Jurkat, Clone E6-1 (cell line): ENCODE measurements at regions not wholly inside any gene's neighbourhood (a gene's known extent, or its start where the extent isn't known, plus 50 kb on each side); places are given as distances from the start of the nearest gene placed in this dataset.
A peak's percentile ranks its signal among the peaks of the same experiment; 100 is the strongest.
"Not testable (repeated sequence)": the region's sequence is repeated elsewhere in the genome, so short reads cannot be mapped to it uniquely, and the experiment has no call there.

Experiments
- DNase-seq: peaks from one replicate; pipeline ENCODE4 v3.0.0-alpha.2; 2011; ENCODE audit warnings: low read depth, low spot score
- H3K4me3 ChIP-seq: 2 replicates; pipeline ENCODE4 v1.5.1; 2011; ENCODE audit warnings: mild to moderate bottlenecking, low read length, control low read depth, moderate library complexity

DNA sequence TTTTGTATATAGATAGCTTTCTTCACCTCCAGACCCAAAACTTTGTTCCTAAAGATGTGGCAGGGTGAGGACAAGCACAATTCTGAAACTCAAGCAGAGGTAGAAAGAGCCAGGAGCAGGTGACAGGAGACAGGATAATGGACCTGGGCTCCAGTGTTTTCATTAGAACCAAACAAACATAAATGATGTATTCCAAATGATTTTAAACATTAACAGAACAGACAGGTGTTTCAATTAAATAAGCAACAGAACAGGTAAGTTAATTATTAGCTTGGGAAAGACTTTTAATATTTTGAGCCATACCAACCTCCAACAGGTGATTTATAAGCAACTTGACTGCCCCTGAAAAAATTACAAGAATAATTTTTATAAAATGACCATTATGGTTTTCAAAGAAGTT is 459.4 kb upstream of the LCORL start:
- no peak for DNase-seq
- H3K4me3 ChIP-seq: no peak overlapping the region

DNA sequence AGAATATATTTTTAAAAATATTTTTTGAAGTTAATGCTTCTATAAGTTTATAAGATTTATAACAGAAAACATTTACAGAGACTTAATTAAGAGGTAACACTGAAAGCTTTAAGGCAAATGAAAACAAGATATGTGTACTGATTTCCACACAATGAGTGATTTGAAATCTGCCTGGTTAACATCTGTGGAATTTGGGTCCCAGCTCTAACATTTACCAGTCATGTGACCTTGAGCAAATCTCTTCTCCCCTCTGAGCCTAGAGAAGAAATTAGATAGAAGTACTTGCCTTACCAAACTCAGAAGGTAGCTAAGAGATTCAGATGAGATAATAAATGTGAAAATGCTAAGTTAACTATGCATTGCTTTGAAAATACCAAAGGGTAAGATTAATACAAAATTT is 458.8 kb upstream of the LCORL start:
- no peak for DNase-seq
- no peak overlapping the region for H3K4me3 ChIP-seq

DNA sequence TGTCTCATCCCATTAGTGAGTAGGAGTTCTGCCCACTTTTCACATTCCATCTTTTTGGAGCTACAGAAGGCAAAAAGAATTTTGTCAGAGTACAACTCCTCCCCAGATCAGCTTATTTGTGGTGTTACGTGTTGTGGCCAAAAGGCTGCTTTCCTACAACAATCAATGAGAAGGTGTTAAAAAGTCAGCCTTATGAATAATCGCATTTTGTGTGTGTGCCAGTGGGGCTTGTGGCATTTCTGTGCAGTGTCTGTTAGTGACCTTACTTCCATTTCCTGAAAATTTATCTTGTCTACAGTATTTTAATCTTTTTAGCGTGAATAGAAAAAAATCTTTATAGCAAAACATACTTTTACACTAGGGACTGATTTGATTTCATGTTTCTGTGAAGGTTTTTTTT is 458.3 kb upstream of the LCORL start:
- H3K4me3 ChIP-seq: no peak overlapping the region
- DNase-seq: no peak

DNA sequence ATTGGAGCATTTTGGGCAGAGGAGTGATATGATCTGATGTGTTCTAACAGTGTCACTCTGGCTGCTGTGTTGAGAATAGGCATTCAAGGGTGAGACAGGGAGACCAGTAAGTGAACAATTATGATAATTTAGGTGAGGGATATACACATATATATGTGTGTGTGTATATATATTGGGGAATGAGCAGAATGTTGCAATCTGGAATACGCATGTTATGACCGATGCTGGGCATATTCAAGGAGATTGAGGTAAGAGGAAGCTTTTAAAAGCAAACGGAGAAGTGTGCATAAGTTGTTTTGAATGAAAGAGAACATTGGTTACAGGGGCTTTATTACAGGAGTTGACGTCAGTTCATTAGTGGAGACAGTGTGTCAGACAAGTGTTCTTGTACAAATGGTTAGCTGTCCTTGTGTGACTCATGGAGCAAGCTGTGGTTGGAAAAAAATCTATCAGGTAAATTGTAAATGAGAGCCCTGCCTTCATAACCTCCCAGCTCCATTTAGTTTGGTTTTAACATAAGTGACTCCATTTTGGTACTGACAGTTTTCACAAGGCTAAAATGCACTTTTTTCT is 442.5 kb upstream of the LCORL start:
- H3K4me3 ChIP-seq: no peak overlapping the region
- no peak for DNase-seq

DNA sequence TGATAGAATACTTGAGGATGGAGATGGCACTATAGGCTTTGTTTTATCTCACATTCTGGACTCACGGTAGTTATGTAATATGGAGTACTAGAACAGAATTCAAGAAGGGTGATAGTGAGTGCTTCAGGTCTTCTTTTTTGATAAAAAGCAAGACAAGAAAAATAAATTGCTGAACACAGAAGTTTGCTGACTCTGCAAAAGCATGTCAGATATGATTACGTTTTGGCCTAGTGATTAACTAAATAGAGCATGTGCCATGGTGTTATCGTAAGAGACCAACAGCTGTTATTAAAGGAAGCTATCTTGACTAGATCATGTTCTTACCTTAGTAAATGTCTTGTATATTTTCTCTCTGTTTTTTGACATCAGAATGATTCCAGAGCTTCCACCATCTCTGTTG is 436.9 kb upstream of the LCORL start:
- H3K4me3 ChIP-seq: no peak overlapping the region
- no peak for DNase-seq

DNA sequence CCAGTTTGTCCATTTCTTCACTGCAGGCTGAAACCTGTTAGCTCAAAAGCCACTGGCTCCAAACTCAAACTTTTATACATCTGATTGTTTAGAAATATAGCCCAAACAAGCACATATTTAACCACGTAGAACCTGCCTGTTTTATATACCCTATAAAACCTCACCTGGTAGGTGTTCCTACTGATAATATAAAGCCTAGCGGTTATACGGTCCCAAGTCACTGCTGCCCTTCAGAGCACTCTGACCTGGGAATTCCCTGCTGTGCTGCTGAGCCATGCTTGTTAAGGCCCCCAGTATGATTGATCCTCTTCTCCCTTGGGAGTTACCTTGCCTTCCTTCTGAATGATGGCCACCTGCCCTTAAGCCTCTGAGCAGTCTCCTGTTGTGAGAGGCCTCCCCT is 432.8 kb upstream of the LCORL start:
- no peak overlapping the region for H3K4me3 ChIP-seq
- DNase-seq: no peak

DNA sequence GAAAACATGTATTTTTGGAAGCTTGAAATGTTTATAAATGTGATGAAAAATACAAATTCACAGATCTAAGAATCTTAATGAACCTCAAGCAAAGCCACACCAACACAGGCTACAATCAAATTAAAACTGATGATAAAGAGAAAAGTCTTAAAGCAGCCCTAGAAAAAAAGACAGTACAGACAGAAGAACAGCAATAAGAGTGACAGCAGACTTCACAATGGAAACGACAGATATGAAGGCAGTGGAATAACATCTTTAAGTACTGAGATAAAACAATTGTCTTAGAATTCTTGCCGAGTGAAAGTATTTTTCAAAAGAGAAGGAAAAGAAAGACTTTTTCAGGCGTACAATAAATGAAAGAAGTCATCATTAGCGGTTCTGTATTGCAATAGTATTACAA is 423.6 kb upstream of the LCORL start:
- DNase-seq: no peak
- H3K4me3 ChIP-seq: no peak overlapping the region

DNA sequence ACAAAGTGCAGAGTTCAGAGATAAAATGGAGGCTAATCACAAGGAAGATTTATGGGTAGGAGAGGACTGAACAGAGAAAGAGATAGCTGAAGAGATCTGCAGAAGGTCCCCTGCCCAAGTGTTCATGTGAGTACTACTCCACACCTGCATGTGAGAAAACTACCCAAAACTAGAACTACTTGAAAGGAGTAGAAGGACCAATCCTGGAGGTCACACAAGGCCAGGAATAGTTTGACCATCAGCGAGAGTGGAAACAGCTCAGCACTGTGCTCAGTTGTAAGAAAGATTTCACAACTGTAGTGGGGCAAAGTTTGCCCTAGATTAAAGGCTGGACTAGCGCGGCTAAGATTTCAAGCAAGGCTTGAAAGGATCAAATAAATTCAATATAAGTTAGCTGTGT is 422.7 kb upstream of the LCORL start:
- no peak for DNase-seq
- no peak overlapping the region for H3K4me3 ChIP-seq

DNA sequence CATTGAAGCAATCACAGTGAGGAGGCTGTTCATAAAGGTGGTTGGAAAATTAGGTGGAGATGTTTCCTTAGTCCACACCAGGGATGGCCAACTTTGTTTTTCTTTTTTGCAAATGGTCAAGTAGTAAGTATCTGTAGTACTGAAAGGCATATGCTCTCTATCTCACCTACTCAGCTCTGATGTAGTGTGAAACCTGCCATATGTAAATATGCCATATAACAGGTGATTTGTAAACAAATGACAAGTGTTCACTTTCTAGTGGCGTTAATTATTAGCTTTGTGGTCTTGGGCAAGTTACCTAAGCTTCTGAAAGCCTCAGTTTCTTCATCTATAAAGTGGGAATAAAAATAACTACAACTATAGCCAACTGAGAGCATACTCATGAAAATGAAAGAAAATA is 421.4 kb upstream of the LCORL start:
- no peak overlapping the region for H3K4me3 ChIP-seq
- DNase-seq: no peak

DNA sequence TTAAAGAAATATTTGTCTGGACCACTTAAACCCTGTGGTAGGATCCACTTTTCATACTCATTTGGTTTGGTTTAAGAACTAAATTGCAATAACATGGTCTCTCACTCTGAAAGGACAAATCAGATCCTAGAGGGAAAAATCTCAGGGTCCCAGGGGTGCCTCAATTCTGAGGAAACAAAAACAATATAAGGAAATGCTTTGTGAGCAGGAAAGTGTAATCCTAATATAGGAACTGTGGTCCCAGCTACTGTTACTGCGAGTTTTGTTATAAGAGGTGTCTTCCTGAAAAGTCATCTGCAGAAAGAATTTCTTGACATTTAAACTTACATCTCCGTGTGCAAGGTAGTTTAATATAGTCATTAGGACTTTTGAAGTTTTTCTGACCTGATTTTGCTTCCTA is 420.1 kb upstream of the LCORL start:
- no peak overlapping the region for H3K4me3 ChIP-seq
- no peak for DNase-seq

DNA sequence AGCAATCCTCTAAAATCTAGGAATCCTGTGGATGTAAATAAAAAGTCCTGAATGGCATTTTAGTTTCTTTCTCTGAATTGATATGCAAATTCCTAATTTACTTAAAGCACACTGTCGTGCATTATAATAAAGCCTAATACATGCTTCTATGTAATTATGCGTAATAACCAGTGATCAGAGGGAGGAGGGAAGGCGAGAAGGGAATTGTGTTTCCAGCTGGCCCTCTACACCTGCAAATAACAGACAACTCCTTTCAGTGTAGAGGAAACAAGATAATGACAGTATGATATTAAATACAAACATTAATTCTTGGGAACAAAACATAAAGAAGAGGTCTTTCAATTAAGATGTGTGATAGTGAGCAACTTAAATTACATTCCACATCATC is 419.6 kb upstream of the LCORL start:
- no peak overlapping the region for H3K4me3 ChIP-seq
- no peak for DNase-seq

DNA sequence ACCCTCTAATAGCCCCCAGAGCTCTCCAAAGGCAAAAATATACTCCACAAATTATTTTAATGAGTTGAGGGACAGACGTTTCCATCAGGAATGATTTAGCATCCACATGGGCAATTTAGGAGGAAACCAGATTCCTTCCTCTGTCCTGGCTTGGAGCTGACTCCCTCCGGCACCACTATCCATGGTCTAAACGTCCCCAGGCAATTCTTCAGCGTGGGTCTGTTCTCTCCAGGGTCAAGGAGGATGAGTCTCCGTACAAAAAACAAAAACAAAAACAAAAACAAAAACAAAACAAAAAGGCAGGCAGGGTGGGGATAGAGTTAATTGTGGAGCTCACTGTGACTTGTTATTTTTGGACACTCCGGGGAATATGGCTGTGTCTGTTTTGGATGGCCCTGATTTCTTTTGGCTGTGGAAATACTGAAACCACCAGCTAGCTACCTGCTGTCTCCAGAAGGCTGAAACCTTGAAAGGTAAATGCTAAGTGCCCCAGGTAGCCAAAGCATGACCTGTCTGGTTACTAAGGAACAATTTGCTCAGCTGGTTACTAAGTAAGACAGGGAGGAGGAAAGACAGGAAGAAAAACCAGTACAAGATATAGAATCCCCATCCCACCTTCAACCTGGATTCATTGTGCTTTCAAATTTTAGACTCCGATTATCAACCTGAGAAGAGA is 419.1 kb upstream of the LCORL start:
- DNase-seq: no peak
- no peak overlapping the region for H3K4me3 ChIP-seq

DNA sequence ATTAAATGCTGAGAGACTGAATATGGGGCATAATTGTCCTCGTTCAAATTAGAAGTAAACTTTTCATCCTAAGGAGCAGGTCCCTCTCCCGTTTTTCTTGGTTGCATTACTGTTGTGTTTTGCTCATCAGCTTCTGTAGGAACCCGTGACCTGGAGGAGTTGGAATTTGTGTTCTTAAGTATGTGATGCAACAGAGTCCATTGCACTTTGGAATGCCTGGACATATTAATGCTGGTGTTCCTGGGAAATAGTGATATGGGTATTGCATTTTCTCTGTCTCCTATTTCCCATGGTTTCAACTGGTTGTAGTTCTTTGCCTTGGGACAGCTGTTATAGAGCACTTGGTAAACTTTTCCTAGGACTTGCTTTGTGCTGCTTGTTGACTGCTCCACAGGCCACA is 417.8 kb upstream of the LCORL start:
- no peak overlapping the region for H3K4me3 ChIP-seq
- DNase-seq: no peak

DNA sequence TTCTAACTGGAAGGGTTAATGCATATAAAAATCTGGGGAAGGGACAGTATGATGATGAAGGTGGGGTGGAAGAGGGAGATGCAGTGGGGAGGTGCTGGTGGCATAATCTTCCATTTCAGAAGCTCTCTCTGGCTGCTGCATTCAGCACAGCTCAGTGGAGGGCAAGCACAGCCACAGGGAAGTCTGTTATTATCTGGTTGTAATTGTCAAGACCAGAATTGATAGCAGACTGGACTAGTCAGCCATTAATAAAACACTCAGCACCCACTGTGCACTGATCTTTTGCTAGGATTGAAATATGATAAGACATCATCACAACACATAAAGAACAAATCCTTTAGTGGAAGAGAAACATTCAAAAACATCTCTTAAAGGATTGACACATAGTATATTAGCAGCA is 414.2 kb upstream of the LCORL start:
- H3K4me3 ChIP-seq: no peak overlapping the region
- DNase-seq: no peak

DNA sequence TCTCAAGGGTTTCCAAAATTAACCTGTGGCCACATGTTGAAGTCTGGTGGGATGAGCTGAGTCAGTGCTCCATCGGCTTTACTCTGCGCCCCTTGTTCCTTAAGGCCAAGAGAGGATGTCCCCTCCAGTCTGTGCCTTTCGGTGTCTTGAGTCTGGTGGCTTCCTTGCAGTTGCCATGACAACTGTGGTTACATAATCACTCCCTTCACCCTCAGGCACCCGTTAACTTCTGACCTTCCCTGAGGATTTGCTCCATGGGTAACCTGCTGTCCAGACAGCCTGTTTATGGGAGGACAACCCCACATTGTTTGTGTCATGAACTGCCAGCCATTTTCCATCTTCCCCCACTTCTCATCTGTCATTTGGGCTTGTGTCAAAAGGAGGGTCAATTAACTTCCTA is 401.1 kb upstream of the LCORL start:
- no peak for DNase-seq

DNA sequence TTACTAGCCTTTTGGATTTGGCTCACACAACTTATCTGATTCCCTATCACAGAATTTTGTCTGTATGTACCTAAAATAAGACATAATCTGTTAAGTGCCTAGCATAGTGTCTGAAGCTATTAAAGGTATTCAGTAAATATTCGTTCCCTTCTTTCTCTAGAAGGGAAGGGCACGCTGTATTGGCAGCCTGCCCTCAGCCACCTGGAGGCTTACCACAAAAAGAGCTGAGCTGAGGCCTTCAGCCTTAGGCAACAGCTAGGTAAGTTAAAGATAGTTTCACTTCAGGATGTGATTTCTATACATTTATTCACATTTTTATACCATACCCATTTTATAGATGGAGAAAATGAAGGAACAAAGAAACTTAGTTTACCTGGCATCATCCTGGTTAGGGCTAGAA is 400.0 kb upstream of the LCORL start:
- H3K4me3 ChIP-seq: no peak overlapping the region
- peak; percentile 15 for DNase-seq

More for the DNA sequence above, 401.1 kb upstream of the LCORL start:
- no peak overlapping the region for H3K4me3 ChIP-seq

DNA sequence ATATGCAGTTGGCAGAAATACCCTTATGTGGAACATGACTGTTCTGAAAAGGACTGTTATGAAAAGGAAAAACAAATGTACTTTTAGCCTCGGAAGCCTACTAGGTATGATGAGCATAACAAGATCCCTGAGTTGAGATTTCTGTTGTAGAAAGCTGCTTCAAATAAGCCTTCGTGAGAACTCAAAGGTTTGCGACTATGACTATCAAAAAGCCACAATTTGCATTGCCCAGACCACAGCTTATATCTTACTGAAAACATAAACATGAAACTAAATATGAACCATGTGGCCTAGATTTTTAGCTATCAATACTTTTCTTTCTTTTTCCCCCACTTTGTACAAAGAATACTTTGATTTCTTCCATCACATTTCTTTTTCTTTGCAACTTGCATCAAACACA is 398.2 kb upstream of the LCORL start:
- DNase-seq: no peak
- no peak overlapping the region for H3K4me3 ChIP-seq

DNA sequence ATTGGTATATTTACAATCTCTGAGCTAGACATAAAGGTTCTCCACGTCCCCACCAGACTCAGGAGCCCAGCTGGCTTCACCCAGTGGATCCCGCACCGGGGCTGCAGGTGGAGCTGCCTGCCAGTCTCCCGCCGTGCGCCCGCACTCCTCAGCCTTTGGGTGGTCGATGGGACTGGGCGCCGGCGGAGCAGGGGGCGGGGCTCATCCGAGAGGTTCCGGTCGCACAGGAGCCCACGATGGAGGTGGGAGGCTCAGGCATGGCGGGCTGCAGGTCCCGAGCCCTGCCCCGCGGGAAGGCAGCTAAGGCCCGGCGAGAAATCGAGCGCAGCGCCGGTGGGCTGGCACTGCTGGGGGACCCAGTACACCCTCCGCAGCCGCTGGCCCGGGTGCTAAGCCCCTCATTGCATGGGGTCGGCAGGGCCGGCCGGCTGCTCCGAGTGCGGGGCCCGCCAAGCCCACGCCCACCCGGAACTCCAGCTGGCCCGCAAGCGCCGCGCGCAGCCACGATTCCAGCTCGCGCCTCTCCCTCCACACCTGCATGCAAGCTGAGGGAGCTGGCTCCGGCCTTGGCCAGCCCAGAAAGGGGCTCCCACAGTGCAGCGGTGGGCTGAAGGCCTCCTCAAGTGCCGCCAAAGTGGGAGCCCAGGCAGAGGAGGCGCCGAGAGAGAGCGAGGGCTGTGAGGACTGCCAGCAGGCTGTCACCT is 396.8 kb upstream of the LCORL start:
- not testable (repeated sequence) for H3K4me3 ChIP-seq, DNase-seq

DNA sequence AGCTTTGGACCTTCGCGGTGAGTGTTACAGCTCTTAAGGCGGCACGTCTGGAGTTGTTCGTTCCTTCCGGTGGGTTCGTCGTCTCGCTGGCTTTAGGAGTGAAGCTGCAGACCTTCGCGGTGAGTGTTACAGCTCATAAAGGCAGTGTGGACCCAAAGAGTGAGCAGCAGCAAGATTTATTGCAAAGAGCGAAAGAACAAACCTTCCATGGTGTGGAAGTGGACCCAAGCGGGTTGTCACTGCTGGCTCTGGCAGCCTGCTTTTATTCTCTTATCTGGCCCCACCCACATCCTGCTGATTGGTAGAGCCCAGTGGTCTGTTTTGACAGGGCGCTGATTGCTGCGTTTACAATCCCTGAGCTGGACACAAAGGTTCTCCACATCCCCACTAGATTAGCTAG is 396.1 kb upstream of the LCORL start:
- not testable (repeated sequence) for H3K4me3 ChIP-seq

DNA sequence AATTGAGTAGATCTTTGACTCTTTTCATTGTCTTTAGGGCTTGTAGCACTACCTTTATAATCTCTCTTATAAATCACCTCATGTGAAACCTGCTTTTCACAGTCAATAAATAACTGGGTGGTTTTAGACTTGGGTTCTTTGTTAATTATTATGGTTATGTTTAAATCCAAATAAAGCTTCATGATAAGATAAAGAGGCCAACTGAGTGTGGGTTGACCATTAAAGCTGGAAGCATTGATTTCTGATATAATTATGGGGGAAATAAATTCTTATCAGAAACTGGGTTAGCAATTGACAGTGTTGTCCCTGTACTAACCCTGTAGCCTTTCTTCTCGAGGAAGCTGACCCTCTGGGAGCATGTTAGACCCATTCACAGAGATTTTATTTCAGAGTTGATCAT is 384.7 kb upstream of the LCORL start:
- no peak overlapping the region for H3K4me3 ChIP-seq
- DNase-seq: no peak

More for the DNA sequence above, 396.1 kb upstream of the LCORL start:
- not testable (repeated sequence) for DNase-seq

DNA sequence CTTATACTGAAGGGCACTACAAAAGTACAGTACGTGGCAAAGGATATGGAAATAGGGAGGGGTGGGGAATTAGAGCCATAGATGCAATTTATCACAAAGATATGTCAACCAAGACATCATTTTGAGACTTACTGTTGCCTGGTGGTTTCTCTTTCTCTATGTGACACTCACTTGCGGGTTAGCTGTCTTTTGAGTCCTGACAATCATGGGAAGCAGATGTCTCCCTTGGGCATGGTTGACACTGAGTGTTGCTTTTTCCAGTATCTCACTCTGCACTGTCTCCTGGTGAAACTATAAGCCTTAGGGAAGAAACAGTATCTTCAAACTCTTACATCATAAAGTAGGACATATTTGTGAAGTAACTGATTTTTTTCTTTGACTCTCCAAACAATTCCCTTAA is 383.5 kb upstream of the LCORL start:
- DNase-seq: no peak
- no peak overlapping the region for H3K4me3 ChIP-seq
